Liver (tissue), 8 donors: ENCODE measurements at regions not wholly inside any gene's neighbourhood (a gene's known extent, or its start where the extent isn't known, plus 50 kb on each side); places are given as distances from the start of the nearest gene placed in this dataset.

Source experiments
- DNase-seq: peaks from one replicate; pipeline ENCODE4 v3.0.0-alpha.2; 2017; ENCODE audit warnings: low spot score
- H3K27ac ChIP-seq, 2 donors: one replicate each; pipeline ENCODE4 v1.7.0; 2013; ENCODE audit warnings: inconsistent platforms in 2 of 2, low read length in 2 of 2, control low read depth in 1 of 2, low read depth in 1 of 2, mild to moderate bottlenecking in 1 of 2
- H3K27me3 ChIP-seq, 4 donors: one replicate each; pipeline versions ENCODE4 v1.6.1 to v1.7.0; 2013; ENCODE audit warnings: low read length in 3 of 4, inconsistent platforms in 1 of 4, mild to moderate bottlenecking in 1 of 4, moderate library complexity in 1 of 4; ENCODE audit not compliant: control insufficient read depth in 4 of 4, insufficient read depth in 4 of 4
- H3K36me3 ChIP-seq, 4 donors: one replicate each; pipeline versions ENCODE4 v1.6.1 to v1.7.0; 2013; ENCODE audit warnings: low read length in 3 of 4, mild to moderate bottlenecking in 3 of 4, low read depth in 1 of 4, moderate library complexity in 1 of 4; ENCODE audit not compliant: control insufficient read depth in 4 of 4, insufficient read depth in 3 of 4
- H3K4me1 ChIP-seq, 4 donors: one replicate each; pipeline versions ENCODE4 v1.6.1 to v1.7.0; 2013; ENCODE audit warnings: low read length in 3 of 4, mild to moderate bottlenecking in 3 of 4, moderate library complexity in 1 of 4; ENCODE audit not compliant: control insufficient read depth in 4 of 4, insufficient read depth in 4 of 4
- H3K4me3 ChIP-seq, 3 donors: one replicate each; pipeline versions ENCODE4 v1.6.1 to v1.7.0; 2013; ENCODE audit warnings: low read length in 3 of 3, control low read depth in 1 of 3, low read depth in 1 of 3, mild to moderate bottlenecking in 1 of 3
- H3K9ac ChIP-seq, 2 donors: one replicate each; pipeline ENCODE4 v1.7.0; 2013; ENCODE audit warnings: low read length in 2 of 2, mild to moderate bottlenecking in 2 of 2, moderate library complexity in 2 of 2, control low read depth in 1 of 2, low read depth in 1 of 2
- H3K9me3 ChIP-seq, 4 donors: one replicate each; pipeline versions ENCODE4 v1.6.1 to v1.7.0; 2013; ENCODE audit warnings: low read length in 3 of 4; ENCODE audit not compliant: control insufficient read depth in 4 of 4
- ATF3 ChIP-seq: IDR thresholded peaks from 2 replicates; pipeline ENCODE4 v1.6.1; 2016; ENCODE audit warnings: antibody characterized with exemption
- CTCF ChIP-seq: fragments of 150-350 bp; IDR thresholded peaks from 2 replicates; pipeline ENCODE4 v1.5.1; 2017; ENCODE audit warnings: improper control_type of control experiment, low read depth, low read length; ENCODE audit not compliant: missing input control
- EGR1 ChIP-seq, 2 donors: IDR thresholded peaks; 2 replicates each; pipeline ENCODE4 v1.6.1; 2016 to 2018; ENCODE audit warnings: antibody characterized with exemption in 2 of 2, low read depth in 2 of 2
- FOXA1 ChIP-seq: IDR thresholded peaks from 2 replicates; pipeline ENCODE4 v1.6.1; 2016; ENCODE audit warnings: antibody characterized with exemption
- FOXA2 ChIP-seq: IDR thresholded peaks from 2 replicates; pipeline ENCODE4 v1.6.1; 2016; ENCODE audit warnings: antibody characterized with exemption
- GABPA ChIP-seq, 2 donors: IDR thresholded peaks in 1 of 2; conservative IDR thresholded peaks in 1 of 2; 2 replicates each; pipeline ENCODE4 v1.6.1; 2016; ENCODE audit warnings: antibody characterized with exemption in 2 of 2, mild to moderate bottlenecking in 1 of 2, moderate library complexity in 1 of 2
- HNF4A ChIP-seq, 2 donors: conservative IDR thresholded peaks; 2 replicates each; pipeline ENCODE4 v1.6.1; 2016; ENCODE audit warnings: antibody characterized with exemption in 2 of 2, mild to moderate bottlenecking in 2 of 2
- HNF4G ChIP-seq: IDR thresholded peaks from 2 replicates; pipeline ENCODE4 v1.6.1; 2016; ENCODE audit warnings: antibody characterized with exemption
- JUND ChIP-seq, 2 donors: IDR thresholded peaks; 2 replicates each; pipeline ENCODE4 v1.6.1; 2016; ENCODE audit warnings: antibody characterized with exemption in 2 of 2
- NR2F2 ChIP-seq: IDR thresholded peaks from 2 replicates; pipeline ENCODE4 v1.6.1; 2016; ENCODE audit warnings: antibody characterized with exemption
- RAD21 ChIP-seq, 2 donors: IDR thresholded peaks; 2 replicates each; pipeline ENCODE4 v1.6.1; 2016; ENCODE audit warnings: antibody characterized with exemption in 2 of 2, mild to moderate bottlenecking in 2 of 2
- REST ChIP-seq: IDR thresholded peaks from 2 replicates; pipeline ENCODE4 v1.6.1; 2016; ENCODE audit warnings: antibody characterized with exemption, mild to moderate bottlenecking
- SP1 ChIP-seq: IDR thresholded peaks from 2 replicates; pipeline ENCODE4 v1.6.1; 2018; ENCODE audit warnings: antibody characterized with exemption, mild to moderate bottlenecking
- TAF1 ChIP-seq: conservative IDR thresholded peaks from 2 replicates; pipeline ENCODE4 v1.6.1; 2016; ENCODE audit warnings: antibody characterized with exemption, mild to moderate bottlenecking
- YY1 ChIP-seq: IDR thresholded peaks from 2 replicates; pipeline ENCODE4 v1.6.1; 2016; ENCODE audit warnings: antibody characterized with exemption, mild to moderate bottlenecking
- ZBTB33 ChIP-seq: IDR thresholded peaks from 2 replicates; pipeline ENCODE4 v1.6.1; 2016; ENCODE audit warnings: antibody characterized with exemption
- WGBS: extraction: QIAGEN DNeasy Blood & Tissue Kit; methylation state at CpG from one replicate; pipeline ENCODE4 v1.1.7; 2013; 5-methylcytosine and 5-hydroxymethylcytosine counted together
- donor health status: healthy.
- donor health status: healthy.
- donor health status: healthy.
- donor health status: healthy.
- donor health status: healthy.

- no peak overlapping the region for H3K9ac ChIP-seq
- H3K36me3 ChIP-seq, result no peaks in the 10 kb centered on the region
- no peaks in the 10 kb centered on the region for H3K27me3 ChIP-seq
- TF ChIP-seq ZBTB33 (no peak), EGR1 (IDR thresholded peaks at IDR 0.05; ENCODE audit: low read depth in 2 of 2) (no peak), NR2F2 (no peak), HNF4A (conservative IDR thresholded peaks at IDR 0.05) (no peak), SP1 (no peak), TAF1 (no peak)
- no peak overlapping the region for H3K4me3 ChIP-seq
- no peaks in the 10 kb centered on the region for H3K9me3 ChIP-seq
- H3K27ac ChIP-seq, result no peak overlapping the region
- WGBS, result 61% methylated on average over 2 of the region's 2 CpGs
- no peak for DNase-seq
- no peaks in the 10 kb centered on the region for H3K4me1 ChIP-seq
Measured at GRCh38 chr21:16708101-16708835, 804.6 kb upstream of the CXADR start.

GRCh38 chr21:16709866-16710550 lies 802.8 kb upstream of the CXADR start:
- H3K9ac ChIP-seq, result no peak overlapping the region
- H3K36me3 ChIP-seq, result no peaks in the 10 kb centered on the region
- no peak overlapping the region for H3K27ac ChIP-seq
- no peaks in the 10 kb centered on the region for H3K27me3 ChIP-seq
- H3K4me3 ChIP-seq, result no peak overlapping the region
- 57% methylated on average over 5 of the region's 5 CpGs for WGBS
- no peaks in the 10 kb centered on the region for H3K9me3 ChIP-seq
- no peak for DNase-seq
- H3K4me1 ChIP-seq, result no peaks in the 10 kb centered on the region
- TF ChIP-seq SP1, result no peak
- TF ChIP-seq ATF3, result no peak
- no peak for TF ChIP-seq NR2F2
- TF ChIP-seq REST, result no peak
- TF ChIP-seq HNF4G, result no peak
- no peak for TF ChIP-seq HNF4A (conservative IDR thresholded peaks at IDR 0.05)
- TF ChIP-seq CTCF, result no peak
- no peak for TF ChIP-seq RAD21 (IDR thresholded peaks at IDR 0.05)
- no peak for TF ChIP-seq ZBTB33
- TF ChIP-seq YY1, result no peak
- no peak for TF ChIP-seq FOXA1
- no peak for TF ChIP-seq EGR1 (IDR thresholded peaks at IDR 0.05; ENCODE audit: low read depth in 2 of 2)
- TF ChIP-seq JUND (IDR thresholded peaks at IDR 0.05), result no peak
- TF ChIP-seq GABPA (IDR thresholded peaks at IDR 0.05 in 1 of 2, conservative IDR thresholded peaks at IDR 0.05 in 1 of 2), result no peak
- no peak for TF ChIP-seq FOXA2
